Renal cortical epithelial cell (primary cell): ENCODE measurements at regions not wholly inside any gene's neighbourhood (a gene's known extent, or its start where the extent isn't known, plus 50 kb on each side); places are given as distances from the start of the nearest gene placed in this dataset.
"Not testable (repeated sequence)": the region's sequence is repeated elsewhere in the genome, so short reads cannot be mapped to it uniquely, and the experiment has no call there.

Experiments
- DNase-seq: peaks from one replicate; pipeline ENCODE4 v3.0.0-alpha.2; 2011; ENCODE audit warnings: low read depth

DNA sequence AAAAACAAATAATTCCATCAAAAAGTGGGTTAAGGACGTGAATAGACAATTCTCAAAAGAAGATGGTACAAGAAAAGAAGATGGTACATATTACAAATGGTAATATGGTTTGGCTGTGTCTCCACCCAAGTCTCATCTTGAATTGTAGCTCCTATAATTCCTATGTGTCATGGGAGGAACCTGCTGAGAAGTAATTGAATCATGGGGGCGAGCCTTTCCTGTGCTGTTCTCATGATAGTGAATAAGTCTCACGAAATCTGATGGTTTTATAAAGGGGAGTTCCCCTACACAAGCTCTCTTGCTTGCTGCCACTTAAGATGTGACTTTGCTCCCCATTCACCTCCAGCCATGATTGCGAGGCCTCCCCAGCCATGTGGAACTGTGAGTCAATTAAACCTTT lies 172.9 kb downstream of the C11orf91 start:
- DNase-seq: not testable (repeated sequence)

- no peak for DNase-seq
Observed at GRCh38 chr11:33525789-33526188, 174.8 kb downstream of the C11orf91 start.

GRCh38 chr11:33521384-33521783 lies 179.2 kb downstream of the C11orf91 start:
- no peak for DNase-seq

DNA sequence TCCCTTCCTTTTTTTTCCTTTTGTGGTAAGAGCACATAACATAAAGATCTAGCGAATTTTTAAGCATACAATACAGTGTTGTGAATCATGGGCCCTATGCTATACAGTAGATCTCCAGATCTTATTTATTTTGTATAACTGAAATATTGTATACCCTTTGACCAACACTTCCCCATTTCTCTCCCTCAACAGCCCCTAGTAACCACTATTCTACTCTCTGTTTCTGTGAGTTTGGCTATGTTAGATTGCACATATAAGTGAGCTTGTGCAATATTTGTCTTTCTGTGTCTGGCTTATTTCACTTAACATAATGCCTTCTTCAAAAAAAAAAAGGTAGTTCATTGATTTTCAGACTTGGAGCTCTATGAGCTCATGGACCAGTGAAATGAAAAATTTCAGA lies 180.5 kb downstream of the C11orf91 start:
- no peak for DNase-seq

DNA sequence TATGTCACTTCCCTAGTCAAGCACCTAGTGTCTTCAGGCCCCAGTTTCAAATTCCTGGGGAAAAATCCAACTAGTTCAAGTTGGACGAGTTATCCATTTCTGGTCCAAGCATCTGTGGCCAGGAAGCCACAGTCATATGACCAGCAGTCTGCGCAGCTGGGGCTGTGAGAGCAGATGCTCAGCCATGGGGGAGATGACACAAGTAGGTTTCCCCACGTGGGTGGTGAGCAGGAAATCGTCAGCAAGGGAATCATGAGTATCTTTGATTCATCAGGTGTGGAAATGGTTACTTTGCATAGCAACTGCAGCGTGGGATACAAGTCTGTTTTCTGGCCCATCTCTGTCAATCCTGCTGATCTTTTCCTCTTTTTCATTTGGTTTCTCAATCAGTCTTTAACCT lies 185.3 kb downstream of the C11orf91 start:
- no peak for DNase-seq

GRCh38 chr11:33514079-33514925 lies 186.3 kb downstream of the C11orf91 start:
- DNase-seq: no peak

DNA sequence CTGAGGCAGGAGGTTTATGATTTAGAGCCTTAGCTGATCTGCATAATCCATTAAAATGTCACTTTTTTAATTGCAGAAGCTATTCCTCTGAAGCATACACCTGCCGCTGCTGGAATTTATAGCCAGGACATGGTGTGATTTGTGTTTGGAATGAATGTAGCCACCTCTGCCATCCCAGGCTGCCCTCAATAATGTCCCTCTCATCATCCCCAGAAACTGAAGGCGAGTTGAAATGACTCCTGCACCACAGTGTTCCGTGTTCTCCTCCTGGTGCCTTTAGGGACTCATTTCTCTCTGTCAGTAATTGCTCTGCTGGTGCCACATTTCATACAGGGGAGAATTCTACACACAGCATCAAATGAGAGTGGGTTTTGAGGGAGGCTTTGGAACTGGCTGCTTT lies 191.0 kb downstream of the C11orf91 start:
- no peak for DNase-seq

GRCh38 chr11:33507967-33508366 lies 192.7 kb downstream of the C11orf91 start:
- DNase-seq: peak; percentile 45

DNA sequence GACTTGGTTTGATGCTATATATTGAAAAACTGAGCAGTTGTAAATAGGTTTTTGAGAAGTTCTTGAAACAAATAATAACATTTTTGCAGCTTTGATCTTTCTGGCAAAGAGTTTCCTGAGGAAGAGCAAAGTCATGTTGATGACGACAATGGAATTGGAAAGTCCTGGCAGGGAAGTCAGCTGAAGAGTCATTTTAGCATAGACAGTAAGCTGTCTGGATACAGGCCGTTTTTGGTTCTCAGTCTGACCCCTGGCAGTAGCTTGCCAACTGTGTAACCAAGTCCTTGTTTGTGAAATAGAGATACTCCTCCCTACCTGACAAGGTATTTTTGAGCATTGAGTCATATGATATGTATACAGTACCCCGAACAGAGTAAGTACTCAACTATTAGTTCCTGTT lies 193.3 kb downstream of the C11orf91 start:
- no peak for DNase-seq

- DNase-seq: no peak
Observed at GRCh38 chr11:33505093-33505492, 195.5 kb downstream of the C11orf91 start.

DNA sequence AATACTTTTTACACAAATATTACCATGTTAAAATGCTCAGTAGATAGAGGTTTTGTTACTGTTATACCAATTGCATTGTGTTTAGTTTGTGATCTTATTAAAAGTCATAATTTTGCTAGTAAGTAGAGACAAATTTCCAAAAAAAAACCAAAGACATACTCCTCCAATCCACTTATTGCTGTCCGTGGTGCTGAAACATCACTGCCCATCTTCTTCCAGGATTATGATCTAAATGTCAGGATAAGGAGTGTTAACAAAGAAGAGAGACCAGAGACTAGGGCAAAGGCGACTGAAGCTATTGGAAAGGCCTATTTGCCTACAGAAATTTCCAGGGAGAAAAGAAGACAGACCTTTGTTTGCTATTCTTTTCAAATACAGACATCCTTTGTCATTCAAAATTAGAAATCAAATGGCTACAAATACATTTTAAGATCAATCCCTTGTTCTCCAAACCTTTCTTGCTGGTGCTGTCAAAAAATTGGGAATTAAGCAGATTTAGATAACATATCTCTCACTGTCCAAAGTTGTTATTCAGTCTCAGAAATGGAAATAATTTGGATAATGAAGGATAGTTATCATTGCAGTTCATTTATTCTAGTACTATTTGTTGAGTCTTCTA lies 199.7 kb downstream of the C11orf91 start:
- DNase-seq: peak; percentile 30

GRCh38 chr11:33500332-33500731 lies 200.3 kb downstream of the C11orf91 start:
- no peak for DNase-seq

DNA sequence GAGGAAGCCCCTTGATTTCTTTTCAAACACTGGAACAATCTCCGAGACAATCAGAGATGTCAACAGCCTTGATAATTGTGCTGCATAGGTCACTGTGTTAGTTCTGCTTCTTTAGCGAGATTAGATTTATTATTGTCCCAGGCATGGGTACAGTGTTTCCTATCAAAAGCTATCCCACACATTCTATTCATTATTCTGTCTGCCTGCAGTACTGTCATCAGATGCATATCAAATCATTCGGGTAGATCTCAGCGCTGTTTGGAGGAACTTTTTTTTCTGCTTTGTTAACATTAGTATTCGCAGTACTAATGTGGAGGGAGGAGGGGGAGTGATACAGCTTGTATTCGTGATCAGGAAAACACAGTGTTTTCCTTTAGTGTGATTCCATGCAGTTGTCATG lies 208.0 kb downstream of the C11orf91 start:
- DNase-seq: no peak

GRCh38 chr11:33490842-33491370 lies 209.7 kb downstream of the C11orf91 start:
- DNase-seq: no peak

GRCh38 chr11:33488971-33489370 lies 211.7 kb downstream of the C11orf91 start:
- no peak for DNase-seq

DNA sequence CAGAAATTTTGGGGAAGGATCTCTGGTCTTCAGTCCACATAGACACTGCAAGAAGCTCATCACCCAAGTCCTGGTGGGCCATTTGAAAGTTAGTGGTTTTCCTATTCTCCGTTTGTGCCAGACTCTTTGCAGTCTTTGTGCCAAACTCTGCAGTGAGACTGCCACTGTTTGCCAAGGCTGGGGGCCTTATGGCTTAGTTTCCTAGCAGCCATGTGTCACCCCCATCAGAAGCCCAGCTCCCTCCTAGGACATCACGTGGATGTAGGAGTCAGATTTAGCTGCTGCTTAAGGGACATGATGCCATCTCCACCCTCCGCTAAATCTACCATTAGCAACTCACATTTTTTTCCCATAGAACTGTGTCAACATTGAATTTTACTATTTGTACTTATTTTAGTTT lies 220.0 kb downstream of the C11orf91 start:
- DNase-seq: no peak

DNA sequence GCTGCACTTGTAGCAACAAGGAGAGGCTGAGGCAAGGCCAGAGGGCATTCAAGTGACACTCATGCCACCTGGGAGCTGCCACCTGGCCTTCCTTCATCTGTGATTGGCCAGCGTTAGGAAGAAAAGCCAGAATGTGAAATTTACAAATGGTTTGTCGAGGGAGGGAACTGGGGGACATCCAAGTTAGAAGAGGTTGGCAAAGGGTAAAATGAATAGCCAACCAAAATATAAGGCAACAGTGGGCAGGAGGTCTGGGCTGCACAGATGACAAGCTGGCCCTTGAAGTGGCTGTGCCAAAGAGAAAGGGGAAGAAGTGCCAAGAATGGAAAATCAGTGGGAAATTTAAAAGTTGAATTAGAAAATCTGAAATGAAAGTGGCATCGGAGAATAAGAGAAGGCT lies 221.4 kb downstream of the C11orf91 start:
- DNase-seq: no peak

DNA sequence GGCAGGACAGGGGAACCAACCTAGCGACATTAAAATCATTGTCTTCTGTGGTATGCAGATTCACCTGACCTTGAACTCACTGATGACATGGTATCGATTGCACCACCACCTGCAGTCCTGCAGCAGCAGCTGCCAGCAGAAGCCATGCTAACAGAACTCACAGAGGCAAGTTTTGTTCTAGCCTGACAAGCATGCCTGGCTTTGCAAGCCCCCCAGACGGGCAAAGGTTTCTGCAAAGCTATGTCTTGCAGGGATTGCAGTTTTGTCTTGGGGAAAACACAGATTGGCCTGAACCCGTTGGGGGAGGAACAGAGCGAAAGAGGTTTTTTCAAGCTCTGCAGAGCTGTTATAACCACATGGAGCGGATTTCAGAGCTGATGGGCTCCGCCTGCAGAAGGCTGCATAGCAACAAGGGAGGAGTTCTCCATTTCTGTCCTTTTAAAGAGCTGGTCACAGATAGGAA lies 221.0 kb downstream of the HIPK3 start:
- DNase-seq: no peak

DNA sequence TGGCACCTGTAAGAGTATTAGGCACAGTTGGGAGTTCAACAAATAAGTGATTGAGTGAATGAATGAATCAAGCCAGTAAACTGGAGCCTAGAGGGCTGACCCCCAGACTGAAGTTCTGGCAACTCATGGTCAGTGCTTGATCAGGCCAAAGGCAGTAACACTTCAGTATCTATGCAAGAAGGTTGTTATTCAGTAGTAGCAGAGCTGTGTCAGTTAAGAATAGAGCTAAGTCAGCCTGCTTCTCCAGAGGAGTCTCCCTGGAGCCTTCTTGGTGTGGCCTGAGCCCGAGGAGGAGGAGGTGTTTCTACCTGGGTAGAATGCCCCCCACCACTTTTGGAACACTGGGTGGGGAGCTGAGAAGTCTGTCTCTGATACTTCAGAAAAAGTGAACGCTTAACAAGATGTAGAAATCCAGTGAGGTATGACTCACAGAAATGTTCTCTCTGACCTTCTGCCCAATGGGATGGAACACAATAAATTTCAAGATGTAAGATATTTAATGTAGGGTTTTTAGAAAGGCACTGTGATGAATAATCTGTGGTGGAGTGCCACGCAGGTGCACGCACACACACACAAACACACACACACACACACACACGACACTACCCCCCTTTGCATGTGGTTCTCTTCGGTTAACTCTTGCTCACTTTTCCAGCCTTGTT lies 219.9 kb downstream of the HIPK3 start:
- DNase-seq: peak; percentile 66

DNA sequence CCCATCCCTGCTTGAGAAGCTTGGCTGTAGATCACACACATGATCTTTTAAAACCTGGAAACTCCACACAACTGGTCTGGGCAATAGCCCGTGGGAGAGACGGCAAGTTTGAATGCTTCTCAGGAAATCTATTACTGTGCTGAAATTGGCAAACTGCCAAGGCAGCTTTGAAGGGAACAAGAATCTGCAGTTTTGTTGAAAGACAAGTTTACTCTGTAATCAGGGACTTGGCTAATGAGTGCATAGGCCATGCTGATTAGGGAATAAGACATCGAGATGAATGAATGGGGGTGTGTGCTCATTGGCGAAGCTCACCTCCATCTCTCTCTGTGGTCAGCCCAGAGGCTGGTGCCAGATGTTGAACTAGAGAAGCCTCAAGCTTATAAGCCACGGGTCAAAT lies 218.8 kb downstream of the HIPK3 start:
- peak; percentile 78 for DNase-seq

DNA sequence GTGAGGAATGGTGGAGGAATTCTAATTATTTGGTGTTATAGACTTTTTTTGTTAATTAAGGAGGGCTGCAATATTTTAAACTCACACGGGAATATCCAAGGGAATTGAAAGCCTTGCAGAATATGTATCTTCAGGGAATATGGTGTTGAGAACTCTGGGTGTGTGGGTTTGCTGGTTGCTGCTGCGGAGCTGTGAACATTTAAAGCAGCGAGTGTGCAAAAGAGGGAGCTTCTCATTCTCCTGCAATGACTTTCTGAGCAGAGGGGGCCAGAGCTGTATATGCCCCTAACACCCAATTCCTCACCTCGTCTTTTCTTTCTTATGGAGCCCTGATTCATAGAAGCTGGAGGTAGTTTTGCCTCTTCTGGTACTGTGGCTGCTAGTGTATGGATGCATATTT lies 217.7 kb downstream of the HIPK3 start:
- no peak for DNase-seq

GRCh38 chr11:33471541-33471940 lies 214.4 kb downstream of the HIPK3 start:
- no peak for DNase-seq

- DNase-seq: no peak
Observed at GRCh38 chr11:33467966-33468365, 210.8 kb downstream of the HIPK3 start.
